ENCODE measurements at regions not wholly inside any gene's neighbourhood (a gene's known extent, or its start where the extent isn't known, plus 50 kb on each side); places are given as distances from the start of the nearest gene placed in this dataset.
"Not testable (repeated sequence)": the region's sequence is repeated elsewhere in the genome, so short reads cannot be mapped to it uniquely, and the experiment has no call there.

- no peak for DNase-seq (ENCODE audit: low read depth)
Measured at GRCh38 chr10:120111628-120112027, 219.1 kb downstream of the SEC23IP start.

GRCh38 chr10:120112809-120113208 is 220.3 kb downstream of the SEC23IP start:
- DNase-seq (ENCODE audit: low read depth), result no peak

- DNase-seq (ENCODE audit: low read depth), result no peak
Measured at GRCh38 chr10:120115959-120116358, 223.4 kb downstream of the SEC23IP start.

- DNase-seq (ENCODE audit: low read depth), result no peak
Measured at GRCh38 chr10:120121768-120122167, 229.2 kb downstream of the SEC23IP start.

GRCh38 chr10:120131183-120131582 is 238.7 kb downstream of the SEC23IP start:
- no peak for DNase-seq (ENCODE audit: low read depth)

GRCh38 chr10:120132811-120133210 is 240.3 kb downstream of the SEC23IP start:
- DNase-seq (ENCODE audit: low read depth), result no peak

GRCh38 chr10:120138689-120139088 is 246.2 kb downstream of the SEC23IP start:
- no peak for DNase-seq (ENCODE audit: low read depth)

GRCh38 chr10:120145107-120145506 is 252.6 kb downstream of the SEC23IP start:
- no peak for DNase-seq (ENCODE audit: low read depth)

- no peak for DNase-seq (ENCODE audit: low read depth)
Measured at GRCh38 chr10:120156614-120157274, 264.2 kb downstream of the SEC23IP start.

GRCh38 chr10:120161111-120161510 is 268.6 kb downstream of the SEC23IP start:
- DNase-seq (ENCODE audit: low read depth), result no peak

GRCh38 chr10:120162471-120162870 is 269.9 kb downstream of the SEC23IP start:
- no peak for DNase-seq (ENCODE audit: low read depth)

- DNase-seq (ENCODE audit: low read depth), result no peak
Measured at GRCh38 chr10:120172356-120172755, 279.8 kb downstream of the SEC23IP start.

GRCh38 chr10:120174491-120174890 is 282.0 kb downstream of the SEC23IP start:
- DNase-seq (ENCODE audit: low read depth), result no peak

- no peak for DNase-seq (ENCODE audit: low read depth)
Measured at GRCh38 chr10:120177330-120177729, 279.7 kb upstream of the PLPP4 start.

- DNase-seq (ENCODE audit: low read depth), result no peak
Measured at GRCh38 chr10:120180160-120180559, 276.9 kb upstream of the PLPP4 start.

GRCh38 chr10:120181154-120181553 is 275.9 kb upstream of the PLPP4 start:
- no peak for DNase-seq (ENCODE audit: low read depth)

- DNase-seq (ENCODE audit: low read depth), result no peak
Measured at GRCh38 chr10:120182431-120182830, 274.6 kb upstream of the PLPP4 start.

- no peak for DNase-seq (ENCODE audit: low read depth)
Measured at GRCh38 chr10:120183546-120183945, 273.5 kb upstream of the PLPP4 start.

- no peak for DNase-seq (ENCODE audit: low read depth)
Measured at GRCh38 chr10:120184547-120185337, 272.3 kb upstream of the PLPP4 start.

- no peak for DNase-seq (ENCODE audit: low read depth)
Measured at GRCh38 chr10:120186506-120186905, 270.5 kb upstream of the PLPP4 start.

GRCh38 chr10:120187168-120187567 is 269.9 kb upstream of the PLPP4 start:
- DNase-seq (ENCODE audit: low read depth), result not testable (repeated sequence)

- no peak for DNase-seq (ENCODE audit: low read depth)
Measured at GRCh38 chr10:120188950-120189349, 268.1 kb upstream of the PLPP4 start.

- DNase-seq (ENCODE audit: low read depth), result no peak
Measured at GRCh38 chr10:120195984-120196712, 260.9 kb upstream of the PLPP4 start.
